GM21619 (cell line): ENCODE measurements at regions not wholly inside any gene's neighbourhood (a gene's known extent, or its start where the extent isn't known, plus 50 kb on each side); places are given as distances from the start of the nearest gene placed in this dataset.
"Not testable (repeated sequence)": the region's sequence is repeated elsewhere in the genome, so short reads cannot be mapped to it uniquely, and the experiment has no call there.

Source experiments
- ATAC-seq: cut with Tn5 transposase; IDR thresholded peaks from one replicate; pipeline ENCODE4 v1.9.1; 2021; ENCODE audit not compliant: unreplicated experiment

GRCh38 chr16:76797457-76797856 lies 393.5 kb upstream of the MON1B start:
- no peak for ATAC-seq

DNA sequence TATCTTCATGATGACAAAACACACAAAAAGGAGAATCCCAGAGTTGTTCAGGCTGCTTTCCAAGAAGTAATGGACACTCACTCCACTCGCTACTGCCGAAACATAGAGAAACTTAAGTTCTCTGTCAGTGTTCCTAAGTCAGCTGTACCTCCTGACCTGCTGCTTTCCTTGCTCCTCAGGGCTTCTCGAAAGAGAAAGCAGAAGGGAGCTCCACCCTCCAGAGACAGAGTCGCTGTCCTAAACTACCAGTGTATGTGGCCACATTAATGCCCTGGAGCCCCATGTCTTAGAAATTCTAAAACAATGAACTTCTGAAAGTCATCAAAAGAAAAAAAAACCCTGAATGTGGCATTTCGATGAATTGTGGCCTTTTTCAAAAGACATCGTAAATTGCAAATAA lies 390.8 kb upstream of the MON1B start:
- ATAC-seq, result no peak

- no peak for ATAC-seq
These were observed 389.6 kb upstream of the MON1B start for GRCh38 chr16:76801357-76801756.

DNA sequence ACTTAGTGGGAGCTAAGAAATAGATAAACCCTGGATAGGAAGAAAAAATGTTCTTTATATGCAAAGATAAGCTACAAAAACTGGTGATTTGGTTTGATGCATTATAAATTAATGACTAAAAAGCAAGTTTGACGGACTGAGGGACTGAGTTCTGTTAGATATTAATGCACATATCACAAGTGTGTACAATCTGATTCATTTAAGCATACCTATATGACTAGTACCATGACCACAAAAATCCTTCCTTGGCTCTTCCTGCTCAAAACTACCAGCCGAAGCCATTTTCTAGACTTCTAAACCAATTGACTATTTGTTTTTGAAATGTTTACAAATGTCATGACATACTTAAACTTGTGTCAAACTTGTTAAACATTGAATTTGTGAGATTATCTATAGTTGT lies 374.5 kb upstream of the MON1B start:
- no peak for ATAC-seq

DNA sequence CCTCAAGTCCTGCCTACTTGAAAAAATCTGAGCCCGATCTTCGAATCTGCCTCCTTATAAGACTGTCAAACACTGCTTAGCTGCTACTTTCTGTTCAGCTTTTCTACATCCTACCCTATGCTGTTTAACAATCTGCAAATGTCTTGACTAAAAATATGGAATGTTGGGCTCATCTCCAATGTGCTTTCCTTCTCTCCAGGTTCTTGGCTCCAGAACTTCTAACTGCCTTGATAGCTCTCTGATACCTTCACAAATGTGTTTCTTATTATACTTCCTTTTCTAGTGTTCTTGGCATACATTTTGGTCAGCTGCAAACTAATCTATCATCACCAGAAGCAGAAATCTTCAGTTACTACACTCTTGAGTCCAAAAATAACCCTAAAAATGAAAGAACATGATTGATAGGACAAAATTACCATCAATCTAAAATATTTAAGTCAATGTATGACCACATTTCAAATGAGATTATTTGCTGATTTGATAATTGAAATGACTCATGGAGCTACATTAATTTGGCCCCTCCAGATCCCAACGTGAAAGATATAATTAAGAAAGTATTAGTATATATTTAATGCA lies 372.3 kb upstream of the MON1B start:
- ATAC-seq, result no peak

DNA sequence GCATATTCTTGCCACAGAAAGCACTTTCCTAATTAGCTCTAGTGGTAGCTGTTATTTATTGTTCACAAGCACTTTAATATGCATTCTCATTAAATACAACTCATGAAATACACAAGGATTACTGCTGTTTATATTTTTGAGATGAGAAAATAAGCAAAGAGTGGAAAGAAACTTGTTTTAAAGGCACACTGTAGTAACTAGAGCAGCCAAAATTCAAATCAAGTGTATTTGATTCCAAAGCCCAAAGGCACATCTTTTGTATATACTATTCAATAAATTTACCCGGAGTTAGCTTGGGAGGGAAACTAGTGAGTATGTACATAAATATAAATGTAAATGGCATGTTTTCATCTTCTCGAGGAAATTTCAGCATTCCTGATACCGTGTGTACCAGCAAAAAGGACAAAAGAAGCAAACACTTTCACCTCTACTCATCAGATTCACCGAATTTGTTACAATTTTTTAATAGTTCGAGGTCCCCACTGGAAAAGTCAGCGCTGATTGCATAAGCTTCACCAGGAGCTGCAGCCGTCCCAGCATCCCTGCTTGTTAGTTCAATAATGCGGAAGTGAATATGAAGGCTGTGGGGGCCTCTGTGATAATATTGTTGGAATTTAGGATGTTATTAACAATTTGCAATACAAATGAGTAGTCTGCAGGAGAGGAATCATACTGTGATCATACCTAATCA lies 371.6 kb upstream of the MON1B start:
- ATAC-seq, result no peak

DNA sequence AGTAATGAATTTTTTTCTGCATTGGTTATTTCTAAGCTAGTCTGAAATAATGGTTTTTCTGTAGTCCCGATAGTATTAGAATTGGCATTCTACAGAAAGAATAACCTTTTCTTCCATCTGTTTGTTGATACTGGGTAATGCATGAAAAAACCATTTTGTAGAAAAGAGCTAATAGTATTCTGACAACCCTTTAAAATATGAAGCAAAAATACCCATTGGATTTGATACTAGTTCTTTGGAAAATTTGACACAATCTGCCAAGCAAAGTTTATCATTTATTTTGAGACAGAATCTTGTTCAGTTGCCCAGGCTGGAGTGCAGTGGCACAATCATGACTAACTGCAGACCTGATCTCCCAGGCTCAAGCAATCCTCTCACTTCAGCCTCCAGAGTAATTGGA lies 366.8 kb upstream of the MON1B start:
- no peak for ATAC-seq

DNA sequence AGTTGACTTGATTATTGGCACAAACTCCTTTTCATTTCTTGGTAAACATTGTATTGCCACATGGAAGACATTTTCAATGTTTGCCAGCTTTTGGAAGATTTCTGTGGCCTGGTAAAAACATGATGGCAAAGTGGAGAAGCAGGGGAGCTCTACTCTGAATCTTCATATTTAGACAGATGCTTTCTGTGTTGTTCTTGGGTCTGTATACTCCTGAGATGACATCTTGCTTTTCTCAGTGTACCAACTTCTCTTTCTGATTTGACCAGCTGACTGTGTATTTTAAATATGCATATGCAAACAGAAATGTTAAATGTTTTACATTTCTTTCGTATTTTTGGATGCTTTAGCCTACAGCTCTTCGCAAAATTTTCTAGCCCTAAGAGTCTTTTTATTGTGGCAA lies 366.2 kb upstream of the MON1B start:
- ATAC-seq, result no peak

GRCh38 chr16:76835339-76835738 lies 355.7 kb upstream of the MON1B start:
- no peak for ATAC-seq

- ATAC-seq, result no peak
These were observed 355.1 kb upstream of the MON1B start for GRCh38 chr16:76835779-76836300.

DNA sequence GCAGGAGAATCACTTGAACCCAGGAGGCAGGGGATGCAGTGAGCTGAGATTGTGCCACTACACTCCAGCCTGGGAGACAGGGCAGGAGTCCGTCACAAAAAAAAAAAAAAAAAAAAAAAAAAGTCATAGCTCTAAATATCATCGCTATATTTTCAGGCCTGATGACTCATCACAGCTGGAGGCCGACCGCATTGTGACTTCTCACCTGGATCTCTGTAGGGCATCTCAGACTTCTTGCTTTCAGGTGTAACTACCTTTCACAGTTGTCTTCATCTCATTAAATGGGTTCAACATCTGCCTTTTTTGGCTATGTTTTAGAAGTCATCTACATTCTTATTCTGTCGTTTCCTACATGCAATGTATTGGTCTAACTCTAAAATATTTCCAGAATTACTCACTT lies 353.1 kb upstream of the MON1B start:
- ATAC-seq, result no peak

- ATAC-seq, result no peak
These were observed 336.8 kb upstream of the MON1B start for GRCh38 chr16:76854234-76854633.

DNA sequence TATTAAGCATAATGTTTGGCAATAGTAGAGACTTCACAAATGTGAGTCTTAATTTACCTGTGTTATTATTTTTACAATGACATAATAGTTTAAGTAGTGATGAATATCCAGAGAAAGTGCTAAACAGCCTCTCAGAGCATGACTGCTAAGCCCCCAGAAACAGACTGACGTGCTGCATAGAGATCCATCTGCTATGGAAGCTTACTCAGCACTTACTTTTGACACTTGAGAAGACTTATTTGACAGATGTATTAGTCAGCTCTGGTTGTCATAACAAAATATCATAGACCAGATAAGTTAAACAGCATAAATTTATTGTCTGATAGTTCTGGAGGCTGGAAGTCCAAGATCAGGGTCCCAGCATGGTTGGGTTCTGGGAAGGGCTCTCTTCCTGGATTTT lies 334.9 kb upstream of the MON1B start:
- ATAC-seq, result no peak

GRCh38 chr16:76857402-76857801 lies 333.6 kb upstream of the MON1B start:
- no peak for ATAC-seq

GRCh38 chr16:76862901-76863300 lies 328.1 kb upstream of the MON1B start:
- ATAC-seq, result no peak

DNA sequence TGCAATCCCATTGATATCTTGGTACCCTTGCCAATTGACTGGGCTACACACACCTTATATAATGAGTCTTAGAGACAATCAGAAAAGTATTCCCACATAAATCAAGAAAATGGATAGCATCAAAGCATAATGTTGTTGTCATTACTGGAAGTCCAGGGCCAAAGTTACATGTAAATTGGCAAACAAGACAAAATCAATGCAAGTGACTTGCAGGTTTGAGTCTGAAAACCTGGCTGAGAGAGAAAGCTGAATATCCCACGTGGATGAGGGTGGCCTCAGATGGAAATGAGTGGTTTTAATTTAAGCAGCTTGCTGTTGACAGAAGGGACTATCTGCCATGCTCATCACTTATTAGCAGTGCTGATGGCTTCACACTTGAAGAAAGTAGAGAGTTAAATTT lies 324.0 kb upstream of the MON1B start:
- ATAC-seq, result no peak

DNA sequence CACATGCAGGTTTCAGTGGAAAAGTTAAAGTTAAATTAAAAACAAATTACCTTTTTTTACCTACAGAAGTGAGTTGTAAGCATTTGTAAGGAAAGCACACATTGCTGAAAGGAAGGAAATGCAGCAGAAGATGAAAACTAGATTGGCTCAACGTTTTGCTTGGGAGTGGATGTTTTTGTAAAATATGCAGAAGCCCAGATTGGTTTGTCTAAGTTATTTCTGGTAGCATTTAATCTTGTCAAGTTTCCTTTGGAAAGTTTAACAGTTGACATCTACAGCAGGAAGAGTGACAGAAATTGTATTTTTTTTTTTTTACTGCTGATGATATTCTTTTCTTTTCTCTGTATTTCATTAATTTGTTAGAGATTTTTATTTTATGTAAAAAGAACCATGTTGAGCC lies 315.1 kb upstream of the MON1B start:
- ATAC-seq, result no peak

DNA sequence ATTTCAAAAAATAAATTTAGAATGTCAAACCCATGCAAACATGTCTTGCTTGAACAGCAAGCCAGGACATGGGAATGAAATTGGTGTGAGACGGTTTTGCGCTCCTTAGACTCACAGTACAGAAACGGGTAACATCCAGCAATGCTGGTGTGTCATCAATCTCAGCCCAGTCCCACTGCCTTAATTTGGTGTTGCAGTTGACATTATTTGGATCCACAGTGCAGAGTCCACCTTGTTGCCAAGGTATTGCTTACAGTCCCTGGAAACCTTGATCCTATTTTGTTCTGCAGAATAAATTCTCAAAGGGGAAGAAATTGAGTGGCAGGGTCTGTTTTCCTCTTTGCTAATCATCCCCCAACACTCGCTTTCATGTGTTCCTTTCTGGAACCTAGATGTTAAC lies 311.6 kb upstream of the MON1B start:
- ATAC-seq, result no peak

GRCh38 chr16:76880523-76880922 lies 310.5 kb upstream of the MON1B start:
- not testable (repeated sequence) for ATAC-seq

- no peak for ATAC-seq
These were observed 308.9 kb upstream of the MON1B start for GRCh38 chr16:76882105-76882504.

DNA sequence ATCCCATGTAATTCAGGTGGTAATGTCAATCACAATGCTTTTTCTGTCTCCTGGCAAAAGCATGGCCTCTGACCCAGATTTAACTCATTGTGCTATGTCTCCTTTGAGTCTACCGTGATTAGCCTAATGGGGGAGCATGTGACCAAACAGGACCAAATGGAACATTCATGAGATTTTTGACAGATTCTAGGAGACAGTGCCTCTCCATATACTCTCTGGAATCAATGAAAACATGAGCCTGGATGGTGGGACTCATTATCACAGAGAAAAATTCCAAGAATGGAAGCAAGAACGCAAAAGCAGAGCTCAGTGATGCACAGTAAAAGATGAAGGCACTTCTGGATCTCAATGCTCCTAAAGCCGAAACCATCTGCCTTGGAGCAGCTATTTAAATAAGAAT lies 307.9 kb upstream of the MON1B start:
- no peak for ATAC-seq

DNA sequence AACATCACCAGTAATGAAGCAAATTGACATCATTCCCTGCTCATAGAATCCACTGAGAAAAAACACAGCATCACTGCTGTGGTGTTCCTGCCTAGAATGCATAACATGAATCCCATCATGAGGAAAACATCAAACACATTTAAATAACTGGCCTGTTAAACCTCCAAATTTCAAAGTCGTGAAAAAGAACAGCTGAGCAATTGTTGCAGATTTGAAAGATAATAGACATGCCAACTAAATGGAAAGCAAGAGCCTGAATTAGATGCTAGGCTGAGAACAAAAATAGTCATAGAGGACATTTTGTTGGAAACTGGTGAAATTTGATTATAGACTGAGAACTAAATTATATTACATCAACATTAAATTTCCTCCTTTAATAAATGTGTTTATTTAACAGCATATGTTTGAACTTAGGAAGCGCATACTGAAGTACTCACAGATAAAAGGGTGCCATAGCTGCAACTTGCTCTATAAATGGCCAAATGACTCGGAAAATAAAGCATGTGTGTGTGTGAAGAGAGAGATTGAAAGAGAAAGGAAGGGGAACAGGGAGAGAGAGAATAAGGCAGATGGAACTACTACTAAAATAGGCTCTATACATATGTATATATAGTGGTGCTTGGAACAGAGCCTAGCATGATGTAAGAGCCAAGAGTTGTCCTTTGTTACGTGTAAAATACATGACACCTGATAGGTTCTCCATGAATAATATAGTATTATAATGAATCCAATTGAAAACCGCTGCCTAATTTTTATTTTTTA lies 305.0 kb upstream of the MON1B start:
- no peak for ATAC-seq
